OCI-LY7 (cell line): ENCODE measurements at regions not wholly inside any gene's neighbourhood (a gene's known extent, or its start where the extent isn't known, plus 50 kb on each side); places are given as distances from the start of the nearest gene placed in this dataset.

Experiments used
- BruUV-seq: library from RNA; stranded (reverse); fragments of 400-500 nt; replicated peaks from 2 replicates; lab custom pipeline; 2021; lab: Mats Ljungman, UMichigan
- CTCF ChIA-PET: fragments of 300-600 bp; sonication (Branson Sonifier 250); formaldehyde crosslinking; loops from one replicate; lab custom pipeline; 2022; ENCODE audit warnings: antibody characterized with exemption; ENCODE audit not compliant: unreplicated experiment; lab: Charles Lee
- POLR2A ChIA-PET: fragments of 300-600 bp; sonication (Branson Sonifier 250); formaldehyde crosslinking; loops from one replicate; lab custom pipeline; 2022; ENCODE audit warnings: antibody characterized with exemption; lab: Charles Lee
- DNase-seq: peaks from one replicate; pipeline ENCODE4 v3.0.0-alpha.2; 2015; ENCODE audit warnings: low spot score
- H2AFZ ChIP-seq: fragments of 200-600 bp; sonication (generic), shearing (Covaris generic); 2 replicates; pipeline ENCODE4 v1.6.1; 2014; ENCODE audit warnings: mild to moderate bottlenecking, antibody characterized with exemption, low read length, moderate library complexity
- H3K27ac ChIP-seq: fragments of 200-600 bp; sonication (generic); 2 replicates; pipeline ENCODE4 v1.5.1; 2014; ENCODE audit warnings: mixed run types, low read depth, mild to moderate bottlenecking, moderate library complexity, low read length, inconsistent platforms; ENCODE audit not compliant: poor library complexity, severe bottlenecking
- H3K36me3 ChIP-seq: fragments of 200-600 bp; sonication (generic); 2 replicates; pipeline ENCODE4 v1.6.1; 2014; ENCODE audit warnings: mild to moderate bottlenecking, antibody characterized with exemption, low read length, moderate library complexity, mixed read lengths; ENCODE audit not compliant: insufficient read depth
- H3K4me1 ChIP-seq: fragments of 200-600 bp; sonication (generic); 2 replicates; pipeline ENCODE4 v1.5.1; 2014; ENCODE audit warnings: mild to moderate bottlenecking, low read length; ENCODE audit not compliant: insufficient read depth, poor library complexity, severe bottlenecking
- H3K4me2 ChIP-seq: fragments of 200-600 bp; sonication (generic); 2 replicates; pipeline ENCODE4 v1.6.1; 2014; ENCODE audit warnings: mild to moderate bottlenecking, low read length
- H3K4me3 ChIP-seq: fragments of 200-600 bp; sonication (generic); 2 replicates; pipeline ENCODE4 v1.5.1; 2014; ENCODE audit warnings: mild to moderate bottlenecking, low read depth, low read length; ENCODE audit not compliant: poor library complexity, severe bottlenecking
- H3K79me2 ChIP-seq: fragments of 200-600 bp; sonication (generic); 2 replicates; pipeline ENCODE4 v1.6.1; 2016; ENCODE audit warnings: low read depth, mild to moderate bottlenecking, low read length, moderate library complexity, mixed read lengths; ENCODE audit not compliant: insufficient read depth
- H3K9me2 ChIP-seq: fragments of 200-600 bp; sonication (generic); 2 replicates; pipeline ENCODE4 v1.6.1; 2016; ENCODE audit warnings: mild to moderate bottlenecking, low read length, mixed read lengths; ENCODE audit not compliant: insufficient read depth
- H3K9me3 ChIP-seq: fragments of 200-600 bp; sonication (generic); 2 replicates; pipeline ENCODE4 v1.6.1; 2014; ENCODE audit warnings: mild to moderate bottlenecking, mixed run types, low read length, mixed read lengths
- H4K20me1 ChIP-seq: fragments of 200-600 bp; sonication (generic); 2 replicates; pipeline ENCODE4 v1.6.1; 2014; ENCODE audit warnings: mild to moderate bottlenecking, antibody characterized with exemption, low read length, moderate library complexity, mixed read lengths; ENCODE audit not compliant: insufficient read depth
- EZH2phosphoT487 ChIP-seq: fragments of 200-600 bp; sonication (generic); IDR thresholded peaks from 2 replicates; pipeline ENCODE4 v1.6.1; 2018; ENCODE audit warnings: low read depth, borderline replicate concordance, mild to moderate bottlenecking, mixed run types, antibody characterized with exemption, low read length, moderate library complexity, mixed read lengths
- intact Hi-C: fragments of 100-400 bp; cut with micrococcal nuclease; formaldehyde crosslinking; loops from one replicate; pipeline ENCODE4 v1.10.0; 2022; ENCODE audit not compliant: unreplicated experiment
- TF ChIP-seq, protein P1 (sequence below): fragments of 200-600 bp; sonication (generic); conservative IDR thresholded peaks from 2 replicates; pipeline ENCODE4 v1.5.1; 2014; ENCODE audit warnings: mild to moderate bottlenecking, antibody characterized with exemption, low read length, moderate library complexity, mixed read lengths

DNA sequence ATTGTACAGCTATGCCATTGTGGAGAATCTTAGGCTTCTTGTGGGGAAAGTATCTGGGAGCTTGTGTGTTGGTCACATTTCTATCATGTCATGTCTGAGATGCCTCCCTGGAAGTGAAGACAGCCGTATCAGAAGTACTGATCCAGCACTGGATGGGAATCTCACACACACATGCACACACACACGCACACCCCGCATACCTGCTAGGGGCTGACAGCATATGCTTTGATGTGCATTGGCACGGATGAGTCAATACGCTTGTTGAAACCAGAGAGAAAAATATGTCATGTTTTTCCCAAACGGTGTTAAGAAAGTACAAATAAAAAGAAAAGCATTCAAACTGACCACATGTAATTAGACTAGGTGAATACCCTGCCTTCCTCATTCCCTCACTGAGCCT, 260.8 kb downstream of the KTN1 start:
- no peaks in the 10 kb centered on the region for H4K20me1 ChIP-seq
- no TSS peak for BruUV-seq
- no peaks in the 10 kb centered on the region for H3K4me1 ChIP-seq
- H3K4me3 ChIP-seq, result no peak overlapping the region
- DNase-seq, result no peak
- POLR2A ChIA-PET, result no interaction called here
- no peaks in the 10 kb centered on the region for H3K9me2 ChIP-seq
- no peaks in the 10 kb centered on the region for H3K79me2 ChIP-seq
- H2AFZ ChIP-seq, result no peak overlapping the region
- intact Hi-C loops, result no loop called here
- CTCF ChIA-PET, result no interaction called here
- no peak overlapping the region for H3K27ac ChIP-seq
- TF ChIP-seq EZH2phosphoT487, result no peak
- TF ChIP-seq, protein P1, sequence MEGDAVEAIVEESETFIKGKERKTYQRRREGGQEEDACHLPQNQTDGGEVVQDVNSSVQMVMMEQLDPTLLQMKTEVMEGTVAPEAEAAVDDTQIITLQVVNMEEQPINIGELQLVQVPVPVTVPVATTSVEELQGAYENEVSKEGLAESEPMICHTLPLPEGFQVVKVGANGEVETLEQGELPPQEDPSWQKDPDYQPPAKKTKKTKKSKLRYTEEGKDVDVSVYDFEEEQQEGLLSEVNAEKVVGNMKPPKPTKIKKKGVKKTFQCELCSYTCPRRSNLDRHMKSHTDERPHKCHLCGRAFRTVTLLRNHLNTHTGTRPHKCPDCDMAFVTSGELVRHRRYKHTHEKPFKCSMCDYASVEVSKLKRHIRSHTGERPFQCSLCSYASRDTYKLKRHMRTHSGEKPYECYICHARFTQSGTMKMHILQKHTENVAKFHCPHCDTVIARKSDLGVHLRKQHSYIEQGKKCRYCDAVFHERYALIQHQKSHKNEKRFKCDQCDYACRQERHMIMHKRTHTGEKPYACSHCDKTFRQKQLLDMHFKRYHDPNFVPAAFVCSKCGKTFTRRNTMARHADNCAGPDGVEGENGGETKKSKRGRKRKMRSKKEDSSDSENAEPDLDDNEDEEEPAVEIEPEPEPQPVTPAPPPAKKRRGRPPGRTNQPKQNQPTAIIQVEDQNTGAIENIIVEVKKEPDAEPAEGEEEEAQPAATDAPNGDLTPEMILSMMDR, result no peak
- H3K36me3 ChIP-seq, result no peaks in the 10 kb centered on the region
- H3K9me3 ChIP-seq, result no peaks in the 10 kb centered on the region
- no peak overlapping the region for H3K4me2 ChIP-seq

DNA sequence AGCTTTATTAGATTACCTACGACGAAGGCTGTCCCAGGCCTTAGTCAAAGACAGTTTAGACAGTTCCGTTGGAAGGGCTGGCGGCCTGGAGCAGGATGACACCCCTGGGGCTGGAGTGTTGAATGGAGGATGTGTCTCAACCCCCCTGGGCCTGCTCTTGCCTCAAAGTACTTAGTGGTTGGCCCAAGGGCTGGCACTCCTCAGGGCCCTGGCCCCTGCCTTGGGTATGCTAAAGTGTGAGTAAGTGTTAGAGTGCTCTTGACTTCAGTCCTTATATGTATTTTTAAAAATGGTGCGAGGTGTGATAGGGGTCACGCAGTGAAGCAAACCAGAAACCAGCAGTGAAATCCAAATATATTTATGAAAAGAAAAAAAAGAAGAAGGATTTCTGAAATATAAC, 261.6 kb downstream of the KTN1 start:
- Histone ChIP-seq H4K20me1 (no peaks in the 10 kb centered on the region), H3K9me3 (no peaks in the 10 kb centered on the region), H3K27ac (no peak overlapping the region), H3K36me3 (no peaks in the 10 kb centered on the region), H3K4me1 (no peaks in the 10 kb centered on the region), H3K9me2 (no peaks in the 10 kb centered on the region), H3K79me2 (no peaks in the 10 kb centered on the region), H3K4me2 (no peak overlapping the region), H3K4me3 (no peak overlapping the region), H2AFZ (no peak overlapping the region)
- ChIA-PET CTCF (no interaction called here), POLR2A (no interaction called here)
- intact Hi-C loops, result no loop called here
- no peak for DNase-seq
- BruUV-seq, result no TSS peak
- TF ChIP-seq, protein P1, result no peak
- TF ChIP-seq EZH2phosphoT487, result no peak

DNA sequence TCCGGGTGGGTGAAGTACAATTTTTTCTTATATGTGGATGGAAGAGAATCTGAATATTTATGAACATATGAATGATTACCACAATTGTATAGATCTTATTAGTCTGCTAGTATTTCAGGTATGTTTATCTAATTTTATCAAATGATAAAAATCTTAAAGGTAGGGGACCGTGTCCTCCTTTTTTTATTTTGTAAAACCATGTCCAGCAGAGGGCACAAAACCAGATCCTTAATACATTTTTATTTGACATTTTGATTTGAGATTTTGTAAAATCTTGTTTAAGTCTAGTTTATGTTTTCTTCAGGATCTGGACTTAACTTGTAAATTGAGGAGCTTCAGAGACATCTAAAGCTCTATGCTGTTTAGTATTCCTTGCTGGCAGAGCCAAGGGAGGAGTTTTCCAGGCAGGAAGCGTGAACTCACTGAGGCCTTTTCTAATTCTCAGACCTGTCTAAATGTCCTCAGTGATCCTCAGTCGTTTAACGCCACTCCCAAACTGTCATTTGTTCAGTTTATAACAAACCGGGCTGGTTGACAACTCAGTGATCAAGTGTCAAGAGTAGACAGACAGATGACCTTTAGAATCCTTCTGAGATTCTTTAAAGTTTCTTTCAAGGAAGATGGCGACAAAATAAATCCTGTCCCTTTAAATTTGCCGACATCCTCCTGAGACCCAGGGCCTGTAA, 263.9 kb downstream of the KTN1 start:
- POLR2A ChIA-PET, result interaction anchor here (1.4 kb wide), 1 partner anchor 17 kb away, joined by 5 read pairs; no protein-coding TSS in a partner anchor
- Histone ChIP-seq H3K4me1 (no peaks in the 10 kb centered on the region), H3K27ac (no peak overlapping the region), H4K20me1 (no peaks in the 10 kb centered on the region), H3K79me2 (no peaks in the 10 kb centered on the region), H3K4me3 (no peak overlapping the region), H3K36me3 (no peaks in the 10 kb centered on the region), H3K4me2 (no peak overlapping the region), H3K9me3 (no peaks in the 10 kb centered on the region), H2AFZ (no peak overlapping the region), H3K9me2 (no peaks in the 10 kb centered on the region)
- TF ChIP-seq, protein P1, result peak; percentile 63
- TF ChIP-seq EZH2phosphoT487, result no peak
- intact Hi-C loops, result no loop called here
- no peak for DNase-seq
- CTCF ChIA-PET, result interaction anchor here (0.6 to 1.2 kb wide), 2 partner anchors 63 to 584 kb away, joined by 3 read pairs; no protein-coding TSS in a partner anchor
- no TSS peak for BruUV-seq
